HepG2 (cell line): ENCODE measurements at regions not wholly inside any gene's neighbourhood (a gene's known extent, or its start where the extent isn't known, plus 50 kb on each side); places are given as distances from the start of the nearest gene placed in this dataset.

Experiments
- ATAC-seq: fragments of 200-7000 bp; cut with Tn5 transposase; 3 replicates; pipeline ENCODE4 v1.9.1; 2020; ENCODE audit warnings: mild to moderate bottlenecking, moderate library complexity
- BruUV-seq: library from RNA; stranded (reverse); fragments of 400-500 nt; replicated peaks from 2 replicates; lab custom pipeline; 2021; lab: Mats Ljungman, UMichigan
- CTCF ChIA-PET: fragments of 300-600 bp; formaldehyde crosslinking; extraction: SDS; loops from one replicate; lab custom pipeline; 2021; ENCODE audit warnings: low total read pairs, inconsistent platforms, low intra/inter-chr PET ratio; lab: Yijun Ruan, JAX
- POLR2A ChIA-PET: fragments of 350-600 bp; sonication (Branson Sonifier 250); formaldehyde crosslinking; loops from one replicate; lab custom pipeline; 2020; ENCODE audit warnings: antibody characterized with exemption, inconsistent platforms; lab: Yijun Ruan, JAX
- DNase-seq: peaks from one replicate; pipeline ENCODE4 v3.0.0-alpha.2; 2015; ENCODE audit warnings: low spot score
- FAIRE-seq: peaks from 3 replicates; lab custom pipeline; 2011; peaks lifted over from hg19 to GRCh38; lab: Jason Lieb, UNC
- H2AFZ ChIP-seq: one replicate; pipeline ENCODE4 v1.6.1; 2011; ENCODE audit warnings: low read length, inconsistent platforms
- H3K27ac ChIP-seq: fragments of 300-600 bp; 3 replicates; pipeline ENCODE4 v1.8.0; 2011; ENCODE audit warnings: mixed run types, mild to moderate bottlenecking, mixed read lengths, low read length, inconsistent platforms; ENCODE audit not compliant: insufficient read depth; ENCODE audit errors: extremely low read length
- H3K27me3 ChIP-seq, 2 experiments: fragments of 200-600 bp in 1 of 2; 2 replicates in 1 of 2; 3 replicates in 1 of 2; pipeline versions ENCODE4 v1.6.0 to v1.8.0; 2011; ENCODE audit warnings: low read length in 2 of 2, mild to moderate bottlenecking in 2 of 2, moderate library complexity in 2 of 2, inconsistent platforms in 1 of 2; ENCODE audit not compliant: insufficient read depth in 2 of 2, control insufficient read depth in 1 of 2
- H3K36me3 ChIP-seq, 2 experiments: fragments of 200-600 bp in 1 of 2; replicated peaks in 1 of 2; 2 replicates in 1 of 2; 3 replicates in 1 of 2; pipeline versions ENCODE4 v1.5.1 to v1.8.0; 2011; ENCODE audit warnings: low read length in 2 of 2, inconsistent platforms in 1 of 2; ENCODE audit not compliant: insufficient read depth in 2 of 2, control insufficient read depth in 1 of 2
- H3K4me1 ChIP-seq: 2 replicates; pipeline ENCODE4 v1.5.1; 2012; ENCODE audit warnings: low read length, inconsistent platforms; ENCODE audit not compliant: insufficient read depth
- H3K4me2 ChIP-seq: 2 replicates; pipeline ENCODE4 v1.6.0; 2011; ENCODE audit warnings: low read depth, low read length, inconsistent platforms
- H3K4me3 ChIP-seq, 3 experiments: fragments of 200-600 bp in 1 of 3; sonication (generic), shearing (Covaris generic) in 1 of 3; replicated peaks in 1 of 3; 2 replicates each; pipeline ENCODE4 v1.5.1; 2011 to 2016; ENCODE audit warnings: low read length in 3 of 3, inconsistent platforms in 2 of 3, low read depth in 2 of 3, mild to moderate bottlenecking in 2 of 3, control low read depth in 1 of 3, mixed read lengths in 1 of 3; ENCODE audit not compliant: insufficient read depth in 1 of 3
- H3K79me2 ChIP-seq: one replicate; pipeline ENCODE4 v1.6.1; 2011; ENCODE audit warnings: low read length, inconsistent platforms; ENCODE audit not compliant: insufficient read depth
- H3K9ac ChIP-seq: 2 replicates; pipeline ENCODE4 v1.6.0; 2011; ENCODE audit warnings: mild to moderate bottlenecking, low read depth, low read length, inconsistent platforms; ENCODE audit not compliant: insufficient read depth
- H3K9me3 ChIP-seq: 2 replicates; pipeline ENCODE4 v1.5.1; 2012; ENCODE audit warnings: mild to moderate bottlenecking, low read length
- H4K20me1 ChIP-seq: 2 replicates; pipeline ENCODE4 v1.6.0; 2011; ENCODE audit warnings: inconsistent platforms, mild to moderate bottlenecking, low read length, moderate library complexity; ENCODE audit not compliant: insufficient read depth
- ERF ChIP-seq: IDR thresholded peaks from 2 replicates; pipeline ENCODE4 v1.6.1; 2018; ENCODE audit warnings: missing biosample characterization, missing genetic modification reagents
- GATAD1 ChIP-seq: IDR thresholded peaks from 2 replicates; pipeline ENCODE4 v1.6.1; 2016; ENCODE audit warnings: missing genetic modification reagents, missing compliant biosample characterization
- ISL2 ChIP-seq: sonication (generic); formaldehyde crosslinking; IDR thresholded peaks from 2 replicates; pipeline ENCODE4 v1.5.0; 2020; ENCODE audit warnings: missing genetic modification reagents
- MED13 ChIP-seq: sonication (generic); formaldehyde crosslinking; IDR thresholded peaks from 2 replicates; pipeline ENCODE4 v1.5.0; 2020; ENCODE audit warnings: missing genetic modification reagents
- MIER3 ChIP-seq: IDR thresholded peaks from 2 replicates; pipeline ENCODE4 v1.6.1; 2016; ENCODE audit warnings: missing compliant biosample characterization, borderline replicate concordance
- POLR2G ChIP-seq: fragments of 200-400 bp; formaldehyde crosslinking; IDR thresholded peaks from 2 replicates; pipeline ENCODE4 v1.6.1; 2018; ENCODE audit warnings: mild to moderate bottlenecking, low read depth, low read length, moderate library complexity
- SP140L ChIP-seq: sonication (generic); formaldehyde crosslinking; IDR thresholded peaks from 2 replicates; pipeline ENCODE4 v1.4.0; 2020; ENCODE audit warnings: missing genetic modification reagents, borderline replicate concordance
- STAG1 ChIP-seq: sonication (generic); formaldehyde crosslinking; IDR thresholded peaks from 2 replicates; pipeline ENCODE4 v1.4.0; 2020; ENCODE audit warnings: missing genetic modification reagents
- ZBTB8A ChIP-seq: sonication (generic); formaldehyde crosslinking; IDR thresholded peaks from 2 replicates; pipeline ENCODE4 v1.4.0; 2020; ENCODE audit warnings: mild to moderate bottlenecking, low read depth, missing genetic modification reagents, borderline replicate concordance
- ZFP62 ChIP-seq: sonication (generic); formaldehyde crosslinking; IDR thresholded peaks from 2 replicates; pipeline ENCODE4 v1.4.0; 2020; ENCODE audit warnings: missing genetic modification reagents
- ZFP82 ChIP-seq: sonication (generic); formaldehyde crosslinking; IDR thresholded peaks from 2 replicates; pipeline ENCODE4 v1.5.1; 2020; ENCODE audit warnings: mild to moderate bottlenecking, missing genetic modification reagents, borderline replicate concordance
- ZNF12 ChIP-seq: sonication (generic); formaldehyde crosslinking; IDR thresholded peaks from 2 replicates; pipeline ENCODE4 v1.5.0; 2020; ENCODE audit warnings: missing genetic modification reagents
- ZNF547 ChIP-seq: sonication (generic); formaldehyde crosslinking; IDR thresholded peaks from 2 replicates; pipeline ENCODE4 v1.5.1; 2020; ENCODE audit warnings: mild to moderate bottlenecking, missing genetic modification reagents
- ZSCAN20 ChIP-seq: sonication (generic); formaldehyde crosslinking; IDR thresholded peaks from 2 replicates; pipeline ENCODE4 v1.4.0; 2020; ENCODE audit warnings: missing genetic modification reagents, mild to moderate bottlenecking, borderline replicate concordance
- WGBS: methylation state at CpG from one replicate; pipeline ENCODE4 v1.1.6; 2017; ENCODE audit warnings: low lambda C conversion rate; 5-methylcytosine and 5-hydroxymethylcytosine counted together
- in situ Hi-C: cut with HindIII; loops from 2 replicates; pipeline ENCODE4 v1.10.0; 2017; ENCODE audit warnings: low pct_unique_long_range_greater_than_20kb; ENCODE audit not compliant: extremely low pct_ligation_motif_present
- intact Hi-C: fragments of 100-400 bp; cut with micrococcal nuclease; formaldehyde crosslinking; loops from one replicate; pipeline ENCODE4 v1.10.0; 2022; ENCODE audit not compliant: unreplicated experiment
- TF ChIP-seq, protein P1 (sequence below): sonication (generic); formaldehyde crosslinking; IDR thresholded peaks from 2 replicates; pipeline ENCODE4 v1.8.0; 2022; ENCODE audit warnings: missing genetic modification reagents, low read depth, mild to moderate bottlenecking, borderline replicate concordance
- TF ChIP-seq, protein P2 (sequence below): sonication (generic); formaldehyde crosslinking; IDR thresholded peaks from 2 replicates; pipeline ENCODE4 v1.8.1; 2023; ENCODE audit warnings: mild to moderate bottlenecking, missing genetic modification reagents
- TF ChIP-seq, protein P3 (sequence below): sonication (generic); formaldehyde crosslinking; IDR thresholded peaks from 2 replicates; pipeline ENCODE4 v1.5.0; 2020; ENCODE audit warnings: mild to moderate bottlenecking, missing genetic modification reagents
- TF ChIP-seq, protein P4 (sequence below): sonication (generic); formaldehyde crosslinking; IDR thresholded peaks from 2 replicates; pipeline ENCODE4 v1.4.0; 2020; ENCODE audit warnings: missing genetic modification reagents, mild to moderate bottlenecking, borderline replicate concordance

DNA sequence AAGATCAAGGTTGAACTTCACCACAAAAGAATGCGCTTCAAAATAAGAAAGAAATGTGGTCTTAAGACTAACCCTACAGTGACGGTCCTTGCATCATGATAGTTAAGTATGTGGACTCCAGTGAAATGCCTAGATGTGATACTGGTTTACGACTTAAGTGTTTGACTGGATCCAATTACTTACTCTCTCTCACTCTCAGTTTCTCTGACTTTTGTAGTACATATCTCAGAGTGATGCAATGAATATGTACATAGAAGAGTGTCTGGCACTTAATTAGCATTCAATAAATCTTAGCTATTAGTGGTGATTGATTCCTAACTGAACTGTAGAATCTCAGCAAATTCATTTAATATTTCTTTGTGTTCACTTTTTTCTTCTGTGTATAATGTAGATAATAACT, 411.7 kb upstream of the ITGA1 start:
- H3K4me2 ChIP-seq = no peak overlapping the region
- no peaks in the 10 kb centered on the region for H3K4me1 ChIP-seq
- no TSS peak for BruUV-seq
- ATAC-seq (no peak), FAIRE-seq (no peak), DNase-seq (no peak)
- POLR2A ChIA-PET = no interaction called here
- 19% methylated on average over 3 of the region's 3 CpGs for WGBS
- no peak overlapping the region for H3K4me3 ChIP-seq
- CTCF ChIA-PET = no interaction called here
- no peaks in the 10 kb centered on the region for H3K79me2 ChIP-seq
- H3K27me3 ChIP-seq = no peaks in the 10 kb centered on the region
- no peak overlapping the region for H3K27ac ChIP-seq
- no peak overlapping the region for H3K9ac ChIP-seq
- H3K36me3 ChIP-seq = no peaks in the 10 kb centered on the region
- in situ Hi-C loops (no loop called here), intact Hi-C loops (no loop called here)
- H3K9me3 ChIP-seq = no peaks in the 10 kb centered on the region
- no peak overlapping the region for H2AFZ ChIP-seq
- TF ChIP-seq, protein P1, sequence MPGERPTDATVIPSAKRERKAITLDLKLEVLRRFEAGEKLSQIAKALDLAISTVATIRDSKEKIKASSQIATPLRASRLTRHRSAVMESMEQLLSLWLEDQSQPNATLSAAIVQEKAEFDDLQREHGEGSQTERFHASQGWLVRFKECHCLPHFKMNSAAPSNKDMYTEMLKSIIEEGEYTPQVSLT = no peak
- TF ChIP-seq, protein P2, sequence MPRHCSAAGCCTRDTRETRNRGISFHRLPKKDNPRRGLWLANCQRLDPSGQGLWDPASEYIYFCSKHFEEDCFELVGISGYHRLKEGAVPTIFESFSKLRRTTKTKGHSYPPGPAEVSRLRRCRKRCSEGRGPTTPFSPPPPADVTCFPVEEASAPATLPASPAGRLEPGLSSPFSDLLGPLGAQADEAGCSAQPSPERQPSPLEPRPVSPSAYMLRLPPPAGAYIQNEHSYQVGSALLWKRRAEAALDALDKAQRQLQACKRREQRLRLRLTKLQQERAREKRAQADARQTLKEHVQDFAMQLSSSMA (CRISPR knock-in tag) = no peak
- no peak for TF ChIP-seq ZNF547 (CRISPR knock-in tag)
- TF ChIP-seq, protein P3, sequence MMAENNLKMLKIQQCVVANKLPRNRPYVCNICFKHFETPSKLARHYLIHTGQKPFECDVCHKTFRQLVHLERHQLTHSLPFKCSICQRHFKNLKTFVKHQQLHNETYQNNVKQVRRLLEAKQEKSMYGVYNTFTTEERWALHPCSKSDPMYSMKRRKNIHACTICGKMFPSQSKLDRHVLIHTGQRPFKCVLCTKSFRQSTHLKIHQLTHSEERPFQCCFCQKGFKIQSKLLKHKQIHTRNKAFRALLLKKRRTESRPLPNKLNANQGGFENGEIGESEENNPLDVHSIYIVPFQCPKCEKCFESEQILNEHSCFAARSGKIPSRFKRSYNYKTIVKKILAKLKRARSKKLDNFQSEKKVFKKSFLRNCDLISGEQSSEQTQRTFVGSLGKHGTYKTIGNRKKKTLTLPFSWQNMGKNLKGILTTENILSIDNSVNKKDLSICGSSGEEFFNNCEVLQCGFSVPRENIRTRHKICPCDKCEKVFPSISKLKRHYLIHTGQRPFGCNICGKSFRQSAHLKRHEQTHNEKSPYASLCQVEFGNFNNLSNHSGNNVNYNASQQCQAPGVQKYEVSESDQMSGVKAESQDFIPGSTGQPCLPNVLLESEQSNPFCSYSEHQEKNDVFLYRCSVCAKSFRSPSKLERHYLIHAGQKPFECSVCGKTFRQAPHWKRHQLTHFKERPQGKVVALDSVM (CRISPR knock-in tag) = no peak
- no peak for TF ChIP-seq POLR2G
- no peak for TF ChIP-seq ZFP82 (CRISPR knock-in tag)
- TF ChIP-seq ERF (CRISPR knock-in tag) = no peak
- TF ChIP-seq STAG1 = no peak
- TF ChIP-seq MIER3 (CRISPR knock-in tag) = no peak
- TF ChIP-seq ZSCAN20 (CRISPR knock-in tag) = no peak
- TF ChIP-seq ZBTB8A (CRISPR knock-in tag) = no peak
- TF ChIP-seq GATAD1 (CRISPR knock-in tag) = no peak
- no peak for TF ChIP-seq SP140L
- TF ChIP-seq, protein P4, sequence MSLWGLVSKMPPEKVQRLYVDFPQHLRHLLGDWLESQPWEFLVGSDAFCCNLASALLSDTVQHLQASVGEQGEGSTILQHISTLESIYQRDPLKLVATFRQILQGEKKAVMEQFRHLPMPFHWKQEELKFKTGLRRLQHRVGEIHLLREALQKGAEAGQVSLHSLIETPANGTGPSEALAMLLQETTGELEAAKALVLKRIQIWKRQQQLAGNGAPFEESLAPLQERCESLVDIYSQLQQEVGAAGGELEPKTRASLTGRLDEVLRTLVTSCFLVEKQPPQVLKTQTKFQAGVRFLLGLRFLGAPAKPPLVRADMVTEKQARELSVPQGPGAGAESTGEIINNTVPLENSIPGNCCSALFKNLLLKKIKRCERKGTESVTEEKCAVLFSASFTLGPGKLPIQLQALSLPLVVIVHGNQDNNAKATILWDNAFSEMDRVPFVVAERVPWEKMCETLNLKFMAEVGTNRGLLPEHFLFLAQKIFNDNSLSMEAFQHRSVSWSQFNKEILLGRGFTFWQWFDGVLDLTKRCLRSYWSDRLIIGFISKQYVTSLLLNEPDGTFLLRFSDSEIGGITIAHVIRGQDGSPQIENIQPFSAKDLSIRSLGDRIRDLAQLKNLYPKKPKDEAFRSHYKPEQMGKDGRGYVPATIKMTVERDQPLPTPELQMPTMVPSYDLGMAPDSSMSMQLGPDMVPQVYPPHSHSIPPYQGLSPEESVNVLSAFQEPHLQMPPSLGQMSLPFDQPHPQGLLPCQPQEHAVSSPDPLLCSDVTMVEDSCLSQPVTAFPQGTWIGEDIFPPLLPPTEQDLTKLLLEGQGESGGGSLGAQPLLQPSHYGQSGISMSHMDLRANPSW = no peak
- TF ChIP-seq MED13 (CRISPR knock-in tag) = no peak
- TF ChIP-seq ZFP62 (CRISPR knock-in tag) = no peak
- no peak for TF ChIP-seq ZNF12 (CRISPR knock-in tag)
- no peak for TF ChIP-seq ISL2 (CRISPR knock-in tag)
- no peaks in the 10 kb centered on the region for H4K20me1 ChIP-seq
